GM18861 (cell line): ENCODE measurements at regions not wholly inside any gene's neighbourhood (a gene's known extent, or its start where the extent isn't known, plus 50 kb on each side); places are given as distances from the start of the nearest gene placed in this dataset.

Source experiments
- ATAC-seq: cut with Tn5 transposase; IDR thresholded peaks from one replicate; pipeline ENCODE4 v1.9.1; 2021; ENCODE audit not compliant: unreplicated experiment

DNA sequence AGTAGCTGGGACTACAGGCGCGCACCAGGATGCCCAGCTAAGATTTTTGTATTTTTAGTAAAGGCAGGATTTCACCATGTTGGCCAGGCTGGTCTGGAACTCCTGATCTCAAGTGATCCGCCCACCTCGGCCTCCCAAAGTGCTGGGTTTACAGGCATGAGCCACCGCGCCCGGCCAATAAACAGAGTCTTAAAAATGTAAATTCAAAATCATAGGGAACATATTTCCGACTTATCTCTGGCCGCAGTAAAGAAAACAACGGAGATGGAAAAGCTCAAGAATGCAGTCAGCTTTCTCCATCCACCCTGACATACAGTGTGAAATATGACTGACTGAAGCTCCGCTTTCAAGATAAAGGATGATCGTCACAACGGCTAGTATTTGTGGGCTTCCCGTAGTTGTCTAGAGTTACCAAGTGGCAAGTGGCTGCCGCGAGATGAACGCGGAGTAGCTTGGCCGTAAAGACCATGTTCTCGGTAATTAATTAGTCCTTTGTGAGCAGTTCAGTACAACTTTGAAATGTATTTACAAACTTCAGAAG is 495.1 kb upstream of the FAT1 start:
- ATAC-seq, result no peak

DNA sequence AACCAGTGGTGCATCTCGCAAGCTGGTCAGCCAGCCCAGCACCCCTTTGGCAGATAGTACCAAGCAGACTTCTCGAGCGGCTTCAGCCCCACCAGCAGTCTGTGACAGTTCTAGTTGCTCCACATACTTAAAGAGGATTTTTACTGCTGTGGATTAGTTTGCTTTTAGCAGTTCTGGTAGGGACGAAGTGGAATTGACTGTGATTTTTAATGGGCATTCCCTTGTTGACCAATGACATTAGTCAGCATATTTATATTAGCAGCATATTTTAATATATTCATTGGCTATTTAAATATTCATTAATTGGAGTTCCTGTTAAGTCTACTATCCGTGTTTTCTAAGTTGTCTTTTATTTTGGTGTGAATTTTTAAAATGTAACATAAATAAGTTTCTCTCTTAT is 500.9 kb upstream of the FAT1 start:
- ATAC-seq, result no peak

DNA sequence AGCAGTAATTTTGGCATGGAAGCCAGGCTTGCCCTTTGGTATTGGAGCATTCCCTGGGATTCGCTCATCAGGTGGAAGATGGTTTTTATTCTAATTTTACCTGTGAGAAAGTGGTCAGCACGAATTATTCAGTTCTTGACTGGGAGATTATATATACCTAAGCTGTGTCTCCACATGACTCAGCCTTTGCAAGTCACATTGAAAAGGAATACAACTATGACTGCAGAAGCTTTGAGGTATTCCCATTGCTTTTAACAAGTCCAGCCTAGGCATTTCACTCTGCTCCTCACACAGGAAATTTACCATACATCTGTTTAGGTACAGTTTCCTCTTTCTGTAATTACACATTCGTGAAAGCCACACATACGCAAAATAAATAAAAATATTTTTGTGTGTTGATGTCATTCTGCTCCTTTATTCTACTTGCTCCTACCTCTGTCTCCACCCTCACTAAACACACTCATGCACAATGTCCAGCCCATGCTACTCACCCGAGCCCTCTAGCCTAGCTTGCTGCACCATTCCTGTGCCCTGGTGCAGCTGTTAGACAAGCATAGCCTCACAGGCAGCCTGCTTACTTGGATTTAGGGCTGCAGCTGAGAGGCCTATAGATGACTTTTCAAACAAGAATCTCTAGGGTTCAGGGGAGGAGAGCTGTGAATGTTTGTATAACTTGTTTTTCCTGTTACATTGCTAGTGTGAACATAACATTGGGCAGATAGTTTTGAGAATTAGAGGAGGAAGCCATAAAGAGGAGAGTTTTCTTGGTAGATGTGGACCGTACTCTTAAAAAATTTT is 504.4 kb upstream of the FAT1 start:
- ATAC-seq, result no peak

DNA sequence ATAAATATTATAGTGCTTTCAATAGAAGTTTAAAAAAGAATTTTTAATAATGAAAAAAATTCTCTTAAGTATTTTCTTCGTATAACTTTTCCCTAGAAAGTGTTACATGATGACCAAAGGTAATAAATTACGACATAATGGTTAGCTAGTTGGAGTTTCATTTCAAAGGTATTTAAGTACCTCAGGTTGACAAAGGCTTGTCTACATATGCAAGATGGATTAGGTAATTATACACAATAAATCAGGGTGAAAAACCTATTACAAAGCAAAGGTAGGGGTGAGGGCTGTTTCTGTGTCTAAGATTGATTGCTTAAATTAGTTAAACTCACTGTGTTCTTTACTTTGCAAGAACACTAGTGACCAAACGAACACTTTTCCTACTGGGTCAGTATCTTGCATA is 508.5 kb upstream of the FAT1 start:
- no peak for ATAC-seq

DNA sequence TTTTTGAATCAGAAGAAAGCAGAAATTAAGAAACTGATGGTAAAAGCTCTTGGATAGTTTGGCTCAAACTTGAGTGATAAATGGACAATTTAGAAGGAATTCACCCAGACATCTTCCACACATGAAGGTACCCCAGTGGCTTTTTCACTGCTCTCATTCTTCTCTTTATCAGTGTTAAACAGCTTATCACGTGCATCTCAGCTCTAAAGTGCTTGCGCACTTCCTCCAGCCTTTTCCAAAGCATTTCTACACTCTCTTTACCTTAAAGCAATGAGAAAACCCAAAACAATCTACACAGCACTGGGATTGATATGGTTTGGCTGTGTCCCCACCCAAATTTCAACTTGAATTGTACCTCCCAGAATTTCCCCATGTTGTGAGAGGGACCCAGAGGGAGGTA is 509.1 kb upstream of the FAT1 start:
- ATAC-seq, result no peak

DNA sequence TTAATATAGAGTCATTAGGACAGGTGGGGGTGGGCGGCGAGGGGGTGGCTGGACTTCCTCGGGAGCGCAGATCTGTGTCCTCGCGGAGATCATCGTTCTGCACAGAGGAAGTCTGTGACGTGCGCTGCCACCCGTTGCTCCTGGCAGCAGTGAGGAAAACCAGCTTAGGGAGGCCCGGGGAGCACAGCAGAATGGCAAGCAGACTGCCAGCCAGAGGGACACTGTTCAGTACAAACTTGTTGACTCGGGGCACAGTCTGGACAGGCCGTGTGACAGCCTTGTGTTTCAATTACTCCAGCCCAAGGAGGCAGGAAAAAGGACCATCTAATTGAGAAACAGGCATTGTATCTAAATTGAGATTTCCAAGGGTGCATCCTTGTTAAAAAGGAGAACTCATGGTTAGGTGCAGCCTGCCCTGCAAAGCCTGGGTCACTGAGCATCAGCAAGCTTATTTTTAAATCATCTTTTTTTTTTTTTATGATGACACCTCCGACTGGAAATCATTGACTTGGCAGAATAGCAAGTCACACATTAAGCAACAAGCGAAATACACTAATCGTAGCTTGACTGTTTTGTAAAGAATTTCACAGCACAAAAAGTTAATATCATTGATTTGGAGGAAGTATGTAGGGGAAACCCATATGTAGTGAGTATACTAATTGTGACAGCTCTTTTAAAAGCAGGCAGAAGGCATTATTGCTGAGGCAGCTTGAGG is 512.0 kb upstream of the FAT1 start:
- ATAC-seq, result no peak

DNA sequence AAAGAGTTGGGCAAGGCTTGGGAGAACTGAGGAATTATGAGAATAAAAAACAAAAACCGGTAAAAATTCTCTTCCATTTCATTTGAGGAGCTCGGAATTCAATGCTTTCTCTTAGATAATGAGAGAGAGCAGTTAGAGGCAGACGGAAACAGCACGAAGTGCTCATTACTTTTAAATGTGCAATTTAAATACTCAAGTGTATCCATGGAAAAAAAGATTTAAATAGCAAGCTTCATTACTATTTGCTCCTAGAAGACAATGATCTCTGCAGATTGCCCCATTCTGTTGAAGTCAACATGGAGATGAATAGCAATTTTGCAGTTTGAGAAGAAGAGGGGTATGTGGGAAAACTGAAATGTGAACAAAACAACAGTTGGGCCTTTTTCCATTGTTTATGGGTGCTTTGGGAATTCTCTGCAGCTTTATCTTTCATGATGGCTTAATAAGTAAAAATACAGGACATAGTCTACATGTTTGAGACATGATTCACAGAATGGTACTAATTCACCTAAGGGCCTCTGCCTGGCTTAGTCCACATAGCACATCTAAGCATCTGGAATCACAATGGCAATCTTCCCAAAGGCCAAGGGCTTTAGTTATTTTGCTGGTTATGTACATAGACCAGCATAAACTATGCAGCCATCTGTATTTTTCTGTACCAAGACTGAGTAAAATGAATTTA is 512.7 kb upstream of the FAT1 start:
- ATAC-seq, result no peak

DNA sequence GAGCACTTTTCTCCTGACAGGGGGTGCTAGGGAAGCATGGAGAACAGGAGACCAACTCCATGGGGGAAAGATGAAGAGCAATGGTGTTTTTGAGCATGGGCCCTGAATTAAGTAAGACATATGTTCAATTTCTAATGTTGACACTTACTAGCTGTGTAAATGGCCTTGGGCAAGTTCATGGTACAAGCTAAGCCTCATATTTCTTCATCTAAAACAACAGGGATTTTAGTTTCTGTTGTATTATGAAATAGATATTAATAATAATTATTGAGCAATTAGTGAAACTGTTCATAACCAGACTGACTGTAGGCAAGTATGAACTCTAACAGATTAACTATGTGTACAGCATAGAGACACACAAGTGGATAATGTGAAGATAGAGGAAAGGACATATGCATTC is 515.0 kb upstream of the FAT1 start:
- ATAC-seq, result no peak

DNA sequence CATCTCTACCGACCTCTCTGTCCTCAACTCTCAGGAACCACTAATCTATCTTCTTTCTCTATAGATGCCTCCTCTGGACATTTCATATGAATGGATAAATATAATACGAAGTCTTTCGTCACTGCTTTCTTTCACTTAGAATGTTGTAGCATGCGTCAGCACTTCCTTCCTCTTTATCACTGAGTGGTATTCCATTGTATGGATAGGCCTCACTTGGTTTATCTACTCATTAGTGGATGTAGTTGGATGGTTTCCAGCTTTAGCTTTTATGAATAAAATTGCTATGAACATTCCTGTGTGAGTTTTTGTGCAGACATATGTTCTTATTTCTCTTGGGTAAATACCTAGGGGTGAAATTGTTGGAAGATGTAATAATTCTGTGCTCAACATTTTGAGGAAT is 528.2 kb upstream of the FAT1 start:
- ATAC-seq, result no peak

DNA sequence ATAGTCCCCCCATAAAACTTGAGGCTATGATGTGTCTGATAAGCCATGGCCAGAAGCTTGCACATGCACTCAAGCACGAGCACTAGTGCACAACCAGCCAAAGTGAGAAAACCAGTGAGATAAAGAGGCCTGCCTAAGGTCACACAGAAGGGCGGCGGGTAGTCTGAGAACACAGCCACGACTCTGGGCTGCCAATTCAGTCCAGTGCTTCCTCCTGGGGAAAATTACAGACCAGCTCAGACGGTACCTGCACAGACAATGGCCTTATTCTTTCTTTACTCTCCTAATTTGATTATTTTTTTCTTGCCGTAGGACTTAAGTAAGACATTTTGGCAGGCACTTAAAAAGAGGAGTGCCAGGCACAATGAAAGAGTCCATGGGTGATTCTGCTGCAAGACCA is 533.2 kb upstream of the FAT1 start:
- no peak for ATAC-seq

DNA sequence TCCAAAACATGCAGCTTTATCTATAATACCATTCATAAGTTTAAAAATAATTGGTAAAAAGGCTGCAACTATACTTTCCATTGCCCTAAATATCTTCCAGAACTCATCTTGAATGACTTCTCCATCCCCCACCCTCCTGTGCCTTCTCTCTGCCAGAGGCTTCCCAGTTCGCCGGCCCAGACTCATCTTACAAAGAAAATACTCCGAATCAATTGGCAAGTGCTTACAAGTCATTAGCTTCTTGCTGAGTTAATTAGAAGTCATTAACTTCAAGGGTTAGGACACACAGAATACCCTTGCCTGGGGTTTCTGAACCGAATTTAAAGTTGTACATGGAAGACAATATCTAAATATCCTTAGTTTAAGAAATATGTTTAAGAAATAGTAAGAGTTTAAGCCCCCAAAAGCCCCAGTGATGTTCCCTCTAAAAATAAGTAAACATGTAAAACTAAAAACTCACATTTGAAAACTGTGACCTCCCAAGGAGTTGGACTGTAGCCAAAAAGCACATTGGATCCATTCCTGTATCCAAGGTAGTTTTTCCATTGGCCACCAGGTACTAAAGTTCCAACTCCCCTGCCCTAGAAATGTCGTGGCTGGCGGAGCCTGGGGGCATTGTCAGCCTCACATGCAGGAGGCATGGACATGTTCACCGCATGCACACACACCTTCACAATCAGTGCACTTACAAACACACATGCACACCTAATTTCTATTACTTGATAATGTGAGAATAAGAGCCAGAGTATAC is 535.2 kb upstream of the FAT1 start:
- no peak for ATAC-seq

DNA sequence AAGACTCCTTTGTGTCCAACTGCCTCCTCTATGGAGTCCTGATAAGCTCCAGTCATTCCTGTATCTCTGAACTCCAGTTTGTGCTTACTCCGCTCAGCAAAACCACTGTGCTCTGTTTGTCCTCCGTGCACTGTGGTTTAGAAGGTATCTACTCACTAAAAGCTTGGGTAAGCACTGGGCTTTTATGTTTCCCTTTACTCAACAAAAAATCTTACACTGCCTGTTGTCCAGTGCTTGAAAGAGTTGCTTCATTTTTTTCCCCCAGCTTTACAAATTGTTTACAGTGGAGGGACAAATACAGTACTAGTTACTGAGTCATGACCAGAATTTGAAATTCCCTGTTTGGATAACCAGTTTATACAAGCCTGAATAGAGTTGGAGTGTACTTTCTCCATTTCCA is 545.3 kb upstream of the FAT1 start:
- ATAC-seq, result no peak

DNA sequence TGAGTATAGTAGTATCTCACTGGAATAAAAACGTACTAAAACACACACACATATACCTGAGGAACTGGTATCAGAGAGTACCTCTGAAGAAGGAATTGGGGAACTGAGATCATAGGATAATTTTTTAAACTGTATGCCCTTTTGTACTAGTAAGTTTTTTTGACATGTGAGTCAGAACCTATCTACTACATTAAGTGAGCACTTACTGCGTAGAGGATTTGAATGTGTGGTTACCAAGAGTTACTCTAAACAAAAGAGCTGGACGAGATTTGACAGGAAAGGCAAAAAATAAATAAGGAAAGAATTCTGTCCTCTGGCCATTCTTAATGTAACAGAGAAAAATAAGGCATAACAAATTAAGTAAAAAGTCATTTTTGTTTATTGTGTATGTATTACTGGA is 546.5 kb upstream of the FAT1 start:
- no peak for ATAC-seq

DNA sequence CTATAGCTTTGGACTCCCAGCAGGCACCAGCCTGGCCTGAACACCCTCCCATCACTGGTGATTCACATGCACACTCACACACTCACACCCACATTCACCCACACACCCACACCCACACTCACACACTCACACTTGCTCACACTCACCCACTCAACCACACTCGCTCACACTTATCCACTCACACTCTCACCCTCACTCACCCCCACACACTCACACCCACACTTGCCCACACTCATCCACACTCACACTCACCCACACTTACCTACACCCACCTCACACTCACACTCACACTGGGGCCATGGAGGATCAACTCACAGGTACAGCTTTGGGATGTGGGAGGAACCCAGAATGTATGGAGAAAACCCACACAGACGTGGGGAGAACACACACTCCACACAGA is 548.2 kb upstream of the FAT1 start:
- ATAC-seq, result no peak

DNA sequence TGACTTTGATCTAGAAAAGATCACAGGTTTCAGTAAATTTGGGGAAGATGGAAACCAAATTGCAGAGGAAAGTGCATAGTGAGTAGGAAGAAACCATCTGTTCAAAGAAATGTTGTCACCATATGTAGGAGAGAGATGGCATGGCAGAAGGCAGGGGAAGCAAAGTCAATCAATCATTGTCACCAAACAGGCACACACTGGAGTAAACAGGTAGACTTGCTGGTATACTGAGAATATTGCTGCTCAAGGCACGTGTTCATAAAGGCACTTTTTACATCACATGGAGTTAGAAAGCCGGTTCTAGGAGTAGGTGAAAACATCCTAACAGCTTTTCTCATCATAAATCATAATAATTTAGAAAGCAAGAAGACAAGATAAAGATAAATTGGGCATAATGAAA is 550.5 kb upstream of the FAT1 start:
- ATAC-seq, result no peak

DNA sequence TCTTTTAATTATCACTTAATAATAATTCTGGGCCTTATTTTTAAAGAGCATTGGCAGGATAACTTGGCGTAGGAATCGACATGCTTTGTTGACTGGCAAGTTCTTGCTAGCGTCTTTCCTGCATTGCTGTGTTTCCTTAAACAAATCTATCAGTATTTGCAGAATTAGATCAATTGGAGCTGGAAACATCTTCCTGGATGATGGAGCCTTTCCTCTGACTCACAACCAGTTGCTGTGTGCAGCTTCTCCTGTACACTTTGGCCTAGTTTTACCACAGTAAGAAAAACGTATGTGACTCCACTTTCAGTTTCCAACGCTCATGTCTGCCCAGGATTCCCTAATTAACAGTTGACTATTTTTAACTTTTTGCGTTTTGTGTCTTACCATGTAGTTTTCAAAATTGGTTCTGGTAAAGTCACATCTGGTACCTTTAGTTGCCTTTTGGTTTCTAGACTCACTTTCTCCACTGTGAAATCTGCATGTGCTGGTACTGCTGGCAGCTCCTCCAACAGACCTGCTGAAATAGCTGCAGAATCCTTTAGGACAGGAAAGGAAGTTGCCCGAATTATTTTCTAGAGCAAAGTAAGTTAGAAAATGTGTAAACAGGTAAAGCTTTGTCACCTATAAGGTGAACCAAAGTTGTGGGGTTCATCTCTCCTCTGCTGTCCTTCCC is 553.2 kb upstream of the FAT1 start:
- ATAC-seq, result no peak

DNA sequence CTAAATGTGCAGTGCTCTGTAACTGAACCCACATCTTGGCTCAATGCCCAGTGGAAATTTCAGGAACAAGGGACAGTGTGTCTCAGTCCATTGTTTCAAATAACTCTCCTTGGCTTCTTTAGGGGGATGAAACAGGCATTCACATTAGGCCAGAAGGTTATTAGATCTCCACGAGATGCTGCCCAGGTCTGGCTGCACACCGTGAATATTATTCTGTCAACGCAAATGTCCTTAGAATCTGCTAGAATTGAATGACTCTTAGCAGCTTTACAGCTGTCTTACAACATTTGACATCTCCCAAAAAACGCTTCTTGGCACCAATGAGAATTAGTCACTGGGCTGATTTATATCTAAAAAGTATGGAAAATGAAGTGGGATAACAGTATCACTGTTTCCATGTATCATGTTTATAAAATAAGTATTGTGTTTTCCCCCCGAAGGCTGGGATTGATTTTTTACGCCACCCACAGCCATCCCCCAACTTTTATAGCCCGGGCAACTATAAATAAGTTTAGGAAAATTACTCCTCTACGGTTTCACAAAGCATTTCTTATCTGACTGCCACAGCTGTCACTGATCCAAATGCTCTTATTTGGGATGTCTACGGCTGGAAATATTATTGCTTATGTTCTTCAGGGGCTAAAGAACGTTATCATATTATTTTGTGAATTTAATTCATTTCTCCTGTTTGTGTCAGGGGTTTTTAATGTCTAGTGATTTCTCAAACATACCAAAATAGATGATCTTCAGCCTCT is 559.7 kb upstream of the FAT1 start:
- ATAC-seq, result no peak

DNA sequence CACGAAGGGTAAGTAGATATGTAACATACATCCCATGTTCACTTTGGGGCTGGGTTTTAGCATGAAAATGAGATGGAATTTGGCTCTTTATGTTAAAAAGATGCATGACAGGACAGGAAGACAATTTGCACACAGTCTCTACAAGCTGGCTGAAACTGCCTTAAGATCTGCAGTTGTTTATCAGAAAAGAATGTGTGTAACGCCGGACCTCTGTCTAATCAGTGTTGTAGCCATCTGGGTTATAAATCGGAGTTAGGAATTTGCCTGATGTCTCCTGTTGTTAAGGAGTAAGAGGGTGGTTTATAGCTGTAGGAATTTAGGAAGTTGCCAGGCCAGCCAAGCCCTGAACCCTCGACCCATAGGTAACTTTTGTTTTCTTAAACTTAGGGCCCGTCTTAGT is 562.9 kb upstream of the FAT1 start:
- no peak for ATAC-seq

DNA sequence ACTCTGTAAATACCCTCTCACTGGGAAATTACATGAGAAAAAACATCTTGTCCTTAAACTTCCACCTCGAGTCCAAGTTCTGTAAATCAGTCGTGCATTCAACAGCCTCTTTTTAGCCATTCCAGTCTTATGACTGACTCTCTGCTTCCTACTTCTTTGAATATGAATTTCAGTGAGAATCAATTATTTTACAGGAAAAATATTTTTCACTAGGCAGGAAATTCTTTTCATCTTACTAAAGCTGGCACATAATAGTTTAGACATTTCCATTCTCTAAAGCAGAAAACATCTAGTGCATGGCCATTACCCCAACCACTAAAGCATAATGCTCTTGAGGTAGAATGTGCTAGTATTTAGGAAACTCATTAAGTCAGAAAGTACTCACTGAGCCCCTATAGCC is 565.7 kb upstream of the FAT1 start:
- ATAC-seq, result no peak

DNA sequence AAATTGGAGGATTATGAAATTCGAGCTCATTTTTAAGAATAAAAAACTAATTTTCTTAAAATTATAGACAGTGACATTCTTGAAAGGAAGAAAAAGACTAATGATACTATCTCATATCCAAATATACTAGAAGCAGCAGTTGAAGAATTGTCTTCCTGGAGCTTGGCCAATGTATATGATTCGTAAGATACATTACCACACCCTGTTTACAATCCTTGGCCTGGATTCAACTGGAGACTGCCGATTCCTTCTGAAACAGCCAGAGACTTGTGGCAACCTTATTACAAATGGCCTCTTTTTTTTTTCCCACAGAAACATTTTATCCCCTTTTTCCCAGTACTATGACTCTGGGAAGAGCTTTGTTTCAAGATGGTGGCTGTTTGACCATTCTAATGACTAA is 571.2 kb upstream of the FAT1 start:
- ATAC-seq, result no peak
